ENCODE measurements at regions not wholly inside any gene's neighbourhood (a gene's known extent, or its start where the extent isn't known, plus 50 kb on each side); places are given as distances from the start of the nearest gene placed in this dataset.
"Not testable (repeated sequence)": the region's sequence is repeated elsewhere in the genome, so short reads cannot be mapped to it uniquely, and the experiment has no call there.

DNA sequence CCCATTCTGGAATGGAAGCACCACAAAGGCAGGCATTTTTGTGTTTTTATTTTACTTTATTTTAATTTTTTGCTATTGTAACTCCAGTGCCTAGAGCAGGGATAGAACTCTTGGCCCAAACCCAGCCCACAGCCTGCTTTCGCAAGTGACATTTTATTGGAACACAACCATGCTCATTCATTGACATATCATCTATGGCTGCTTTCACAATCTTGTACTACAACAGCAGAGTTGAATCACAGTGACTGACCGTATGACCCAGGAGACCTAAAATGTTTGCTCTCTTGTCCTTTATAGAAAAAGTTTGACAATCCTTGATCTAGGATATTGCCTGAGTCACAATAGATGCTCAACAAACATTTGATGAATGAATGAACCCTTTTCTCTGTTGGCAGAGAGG, 83.9 kb upstream of the ATP1A1 start:
- H3K27ac ChIP-seq = peak overlapping the region in 2 of 21 experiments; percentile 18 to 21

DNA sequence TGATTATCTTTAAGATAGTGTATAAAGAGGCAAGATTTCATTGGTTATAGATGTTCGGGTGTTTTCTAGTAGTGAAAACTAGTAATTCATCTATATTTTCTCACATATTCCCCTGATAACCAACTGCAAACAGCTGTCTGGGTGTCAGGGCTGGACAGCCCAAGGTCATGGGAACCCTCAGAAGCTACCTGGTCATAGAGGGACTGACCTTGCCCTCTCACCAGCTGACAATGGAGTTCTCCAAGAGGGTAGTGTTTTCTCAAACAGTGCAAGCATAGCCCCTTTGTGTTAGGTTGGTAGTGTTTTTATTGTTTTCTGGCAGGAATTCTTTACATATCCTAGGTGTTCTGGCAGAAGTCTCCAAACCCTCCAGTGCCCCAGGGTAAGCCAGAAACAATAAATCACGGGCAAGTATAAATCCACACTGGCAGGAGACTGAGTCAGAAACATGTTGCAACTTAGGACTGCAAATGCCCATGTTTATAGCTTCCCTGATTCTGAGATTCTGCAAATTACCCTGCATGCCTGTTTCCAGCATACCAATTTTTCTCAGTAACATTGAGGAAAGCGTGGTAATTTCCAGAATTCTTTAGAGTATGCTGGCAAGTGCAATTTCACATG, 82.8 kb upstream of the ATP1A1 start:
- Histone ChIP-seq H3K27ac (peak overlapping the region in 4 of 21 experiments; percentile 18 to 59 (median 39)), H3K4me3 (no peak overlapping the region)

More for the DNA sequence above, 83.9 kb upstream of the ATP1A1 start:
- no peak overlapping the region for H3K4me3 ChIP-seq

DNA sequence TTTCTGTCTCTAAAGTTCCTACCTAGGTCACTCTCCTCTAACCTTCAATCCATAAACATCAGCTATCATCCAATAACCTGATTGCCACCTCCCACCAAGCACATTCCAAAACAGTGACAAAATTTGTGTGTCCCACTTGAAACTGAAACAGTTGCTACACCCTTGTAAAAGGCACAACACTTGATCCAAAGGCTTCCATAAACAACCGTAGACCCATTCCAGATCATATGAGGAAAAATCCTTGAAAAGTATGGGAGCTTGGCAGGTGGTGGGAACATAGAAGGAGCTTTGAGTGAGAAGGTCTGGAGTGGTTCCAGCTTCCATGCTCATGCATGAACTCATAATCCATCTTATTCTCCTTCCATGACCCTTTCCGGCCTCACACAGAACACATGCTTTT, 82.0 kb upstream of the ATP1A1 start:
- peak overlapping the region in 1 of 21 experiments; percentile 59 for H3K27ac ChIP-seq
- H3K4me3 ChIP-seq = no peak overlapping the region

DNA sequence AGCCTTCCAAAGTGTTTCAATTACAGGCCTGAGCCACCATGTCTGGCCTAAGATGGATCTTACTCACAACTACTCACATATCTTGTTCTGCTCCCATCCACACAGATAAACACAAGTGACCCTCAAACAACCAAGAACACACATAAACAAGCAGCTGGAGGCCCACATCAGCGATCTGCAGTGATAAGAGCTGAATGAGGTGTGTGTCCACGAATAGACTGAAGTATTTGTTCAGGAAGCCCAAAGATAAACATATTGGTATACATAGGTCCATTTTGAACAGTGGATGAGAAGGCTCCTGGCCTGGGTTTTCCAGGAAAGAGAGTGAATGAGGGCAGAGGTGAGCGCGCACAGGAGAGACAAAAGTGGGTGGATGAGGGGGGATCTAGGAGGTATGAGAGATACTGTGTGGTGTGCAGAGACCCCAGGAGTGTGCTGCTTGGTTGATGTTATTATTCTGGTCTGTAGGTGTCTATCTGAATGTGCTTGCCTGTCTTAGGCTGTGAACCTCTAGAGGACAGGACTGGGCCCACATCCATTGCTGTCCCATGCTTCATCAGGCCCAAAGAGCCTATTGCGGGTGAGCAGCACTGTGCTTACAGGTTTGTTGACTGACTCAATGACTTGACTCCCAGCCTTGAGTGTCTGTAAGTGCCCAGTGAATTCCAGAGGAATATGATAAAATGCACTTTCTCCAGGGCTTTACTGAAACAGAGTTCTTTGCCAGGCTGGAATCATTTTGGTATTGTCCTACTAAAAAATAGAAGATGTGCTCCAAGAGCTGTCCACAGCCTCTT, 79.9 kb upstream of the ATP1A1 start:
- Histone ChIP-seq H3K4me3 (no peak overlapping the region), H3K27ac (no peak overlapping the region)

DNA sequence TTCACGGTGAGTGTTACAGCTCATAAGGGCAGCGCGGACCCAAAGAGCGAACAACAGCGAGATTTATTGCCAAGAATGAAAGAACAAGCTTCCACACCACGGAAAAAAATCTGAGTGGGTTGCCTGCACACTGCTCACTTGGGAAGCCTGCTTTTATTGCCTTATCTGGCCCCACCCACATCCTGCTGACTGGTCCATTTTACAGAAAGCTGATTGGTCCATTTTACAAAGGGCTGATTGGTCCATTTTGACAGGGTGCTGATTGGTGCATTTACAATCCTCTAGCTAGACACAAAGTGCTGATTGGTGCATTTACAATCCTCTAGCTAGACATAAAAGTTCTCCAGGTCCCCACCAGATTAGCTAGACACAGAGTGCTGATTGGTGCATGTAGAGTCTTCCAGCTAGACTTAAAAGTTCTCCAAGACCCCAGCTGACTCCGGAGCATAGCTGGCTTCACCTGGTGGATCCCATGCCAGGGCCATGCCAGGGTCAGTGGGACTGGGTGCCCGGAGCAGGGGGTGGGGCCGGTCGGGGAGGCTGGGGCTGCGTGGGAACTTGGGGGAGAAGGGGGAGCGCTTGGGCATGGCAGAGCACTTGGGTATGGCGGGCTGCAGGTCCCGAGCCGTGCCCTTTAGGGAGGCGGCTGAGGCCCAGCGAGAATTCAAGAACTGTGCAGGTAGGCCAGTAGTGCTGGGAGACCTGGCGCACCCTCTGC, 75.4 kb upstream of the ATP1A1 start:
- H3K4me3 ChIP-seq = no peak overlapping the region
- H3K27ac ChIP-seq = no peak overlapping the region

DNA sequence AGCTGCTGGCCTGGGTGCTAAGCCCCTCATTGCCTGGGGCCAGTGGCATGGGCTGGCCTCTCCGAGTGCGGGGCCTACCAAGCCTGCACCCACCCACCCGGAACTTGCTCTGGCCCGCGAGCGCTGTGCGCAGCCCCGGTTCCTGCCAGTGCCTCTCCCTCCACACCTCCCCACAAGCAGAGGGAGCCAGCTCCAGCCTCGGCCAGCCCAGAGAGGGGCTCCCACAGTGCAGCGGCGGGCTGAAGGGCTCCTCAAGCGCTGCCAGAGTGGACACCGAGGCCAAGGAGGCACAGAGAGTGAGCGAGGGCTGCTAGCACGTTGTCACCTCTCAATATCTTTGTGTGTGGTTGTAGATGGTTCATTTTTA, 74.8 kb upstream of the ATP1A1 start:
- H3K27ac ChIP-seq = not testable (repeated sequence)

DNA sequence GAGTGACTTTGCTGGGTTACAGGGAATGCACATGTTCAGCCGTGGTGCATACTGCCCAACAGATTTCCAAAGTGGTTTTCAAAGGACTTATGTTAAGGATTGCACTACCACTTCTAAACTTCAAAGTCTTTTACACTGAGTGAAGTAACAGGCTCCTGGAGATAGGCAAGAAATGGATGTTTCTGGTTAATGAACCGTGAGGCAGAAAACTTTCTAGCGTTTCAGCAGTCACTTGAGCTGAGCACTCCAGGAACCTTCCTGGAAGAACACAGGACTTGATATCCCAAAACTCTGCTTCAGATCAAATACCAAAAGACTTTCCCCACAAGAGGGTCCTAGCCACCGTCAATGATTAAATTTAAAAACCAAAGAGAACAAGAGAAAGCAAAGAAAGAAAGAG, 74.3 kb upstream of the ATP1A1 start:
- H3K4me3 ChIP-seq = no peak overlapping the region
- no peak overlapping the region for H3K27ac ChIP-seq

More for the DNA sequence above, 74.8 kb upstream of the ATP1A1 start:
- H3K4me3 ChIP-seq = not testable (repeated sequence)

DNA sequence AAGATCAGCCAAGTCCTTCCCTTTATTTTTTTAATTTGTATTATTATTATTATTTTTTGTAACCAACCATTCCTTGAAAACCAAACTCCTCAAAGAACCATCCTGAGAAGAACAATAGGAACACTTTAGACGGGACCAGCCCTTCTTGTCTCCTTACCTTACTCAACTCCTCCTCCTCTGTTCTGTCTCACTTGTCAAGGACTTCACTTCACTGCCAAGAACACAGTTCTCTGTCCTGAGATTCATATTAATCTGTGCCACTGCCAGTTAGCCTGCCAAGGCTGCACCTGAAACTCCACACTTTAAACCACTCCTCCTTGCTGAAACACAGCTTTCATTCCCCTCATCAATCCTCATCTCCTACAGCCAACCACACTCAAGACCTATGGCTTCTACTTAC, 73.8 kb upstream of the ATP1A1 start:
- no peak overlapping the region for H3K4me3 ChIP-seq

DNA sequence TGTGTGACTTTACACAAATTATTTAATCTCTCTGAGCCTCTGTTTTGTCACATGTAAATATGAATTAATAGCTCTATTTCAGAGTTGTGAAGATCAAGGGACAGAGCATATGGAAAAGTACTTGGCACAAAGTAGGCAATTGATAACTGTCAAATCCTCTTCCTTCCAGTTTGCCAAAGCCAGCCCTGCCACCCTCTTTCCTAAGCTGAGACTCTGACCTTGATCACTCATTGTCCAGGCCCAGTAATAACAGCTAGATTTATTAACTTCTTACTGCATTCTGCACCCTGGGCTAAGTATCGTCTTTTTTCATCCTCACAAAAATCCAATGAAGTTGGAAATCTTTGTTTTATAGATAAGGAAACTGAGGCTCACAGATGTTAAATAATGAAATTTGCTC, 70.8 kb upstream of the ATP1A1 start:
- H3K27ac ChIP-seq = no peak overlapping the region
- H3K4me3 ChIP-seq = no peak overlapping the region

More for the DNA sequence above, 73.8 kb upstream of the ATP1A1 start:
- H3K27ac ChIP-seq = no peak overlapping the region

DNA sequence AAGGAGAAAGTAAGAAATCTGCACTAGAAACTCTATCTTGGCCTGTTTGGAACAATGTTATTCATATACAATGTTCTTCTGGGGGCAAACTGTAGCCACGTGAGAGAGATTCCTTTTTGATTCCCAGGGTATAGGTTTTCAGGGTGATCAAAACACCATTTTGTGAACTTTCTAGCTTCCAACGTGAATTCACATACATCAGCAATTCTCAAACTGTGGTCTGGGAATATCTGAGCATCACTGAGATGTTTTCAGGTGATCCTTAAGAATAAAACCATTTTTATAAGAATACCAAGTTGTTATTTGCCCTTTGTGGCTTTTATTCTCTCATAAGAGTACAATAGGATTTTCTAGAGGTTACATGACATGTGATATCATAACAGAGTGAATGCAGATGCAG, 66.9 kb upstream of the ATP1A1 start:
- Histone ChIP-seq H3K4me3 (no peak overlapping the region), H3K27ac (no peak overlapping the region)

DNA sequence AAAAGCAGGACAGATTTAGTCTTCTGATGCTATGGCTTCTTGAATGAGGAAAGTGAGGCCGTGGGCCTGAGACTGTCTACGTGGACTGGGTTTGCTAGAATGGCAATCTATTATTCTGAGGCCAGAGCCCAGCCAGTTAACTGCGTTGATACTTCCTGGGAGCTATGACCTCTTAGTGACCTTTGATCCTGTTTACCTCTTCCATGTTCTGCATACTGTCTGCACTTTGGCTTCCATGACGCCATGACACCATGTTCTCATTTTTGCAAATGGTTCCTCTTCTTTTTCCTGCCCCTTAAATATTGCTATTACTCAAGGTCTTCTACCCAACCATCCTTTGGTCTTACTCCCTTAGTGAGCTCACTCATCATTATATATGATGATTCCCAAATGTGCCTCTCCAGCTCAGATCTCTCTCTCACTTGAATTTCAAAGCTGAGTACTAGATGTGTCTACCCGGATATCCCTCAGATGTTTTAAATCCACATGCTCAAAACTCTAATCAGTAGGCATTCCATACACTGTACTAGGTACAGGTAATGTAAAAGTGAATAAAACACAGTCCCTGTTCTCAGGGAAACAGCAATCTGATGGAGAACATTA, 66.1 kb upstream of the ATP1A1 start:
- no peak overlapping the region for H3K27ac ChIP-seq

DNA sequence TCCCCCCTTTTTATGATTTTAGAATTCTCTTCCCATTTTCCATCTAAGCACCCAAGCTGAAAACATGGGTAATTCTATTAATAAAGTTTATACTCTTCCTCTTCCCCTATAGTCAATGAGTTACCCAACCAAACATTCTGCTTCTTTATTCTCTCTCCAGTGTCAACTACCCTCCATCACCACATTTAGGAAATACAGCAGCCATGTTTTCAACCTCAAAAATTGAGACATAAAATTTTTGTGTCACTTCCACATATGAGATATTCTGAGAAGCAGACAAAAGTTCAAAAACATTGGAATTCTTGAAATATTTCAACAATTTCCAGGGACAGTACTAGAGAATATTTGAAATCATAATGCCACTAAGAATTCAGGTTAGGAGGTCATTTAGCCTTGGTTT, 64.8 kb upstream of the ATP1A1 start:
- no peak overlapping the region for H3K27ac ChIP-seq

More for the DNA sequence above, 66.1 kb upstream of the ATP1A1 start:
- no peak overlapping the region for H3K4me3 ChIP-seq

DNA sequence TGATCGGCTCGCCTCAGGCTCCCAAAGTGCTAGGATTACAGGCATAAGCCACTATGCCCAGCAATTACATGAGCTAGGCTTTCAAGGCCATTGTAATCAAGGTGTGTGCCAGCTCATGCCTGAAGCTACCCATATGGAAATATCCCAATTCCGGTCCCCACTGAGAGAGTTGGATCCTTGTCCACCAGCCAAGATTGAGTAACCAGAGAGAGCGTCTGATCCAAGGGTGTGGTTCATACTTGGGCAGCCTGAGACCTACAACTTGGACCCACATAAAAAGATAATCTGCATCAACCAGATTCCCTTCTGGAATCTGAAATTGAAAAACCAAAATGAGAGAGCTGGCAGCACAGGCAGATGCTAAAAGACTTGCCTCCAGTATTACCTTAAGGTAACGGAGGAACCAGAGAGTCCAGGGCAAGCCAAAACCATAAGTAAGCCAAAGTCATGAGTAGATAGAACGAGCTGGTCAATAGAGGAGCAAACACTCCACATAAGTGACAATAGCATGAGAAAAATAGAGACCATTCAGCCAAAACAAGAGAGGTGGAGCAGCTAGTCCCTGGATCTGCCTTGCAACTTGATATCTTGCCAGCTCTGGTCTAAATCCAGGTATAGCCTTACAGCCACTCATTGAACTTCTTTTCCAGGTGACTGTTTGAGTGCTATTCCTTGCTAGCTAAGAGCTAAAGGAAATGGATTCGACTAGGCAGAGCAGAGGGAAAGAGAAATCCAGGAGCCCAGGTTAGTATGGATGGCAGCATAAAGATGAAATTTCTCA, 63.8 kb upstream of the ATP1A1 start:
- Histone ChIP-seq H3K4me3 (no peak overlapping the region), H3K27ac (no peak overlapping the region)

More for the DNA sequence above, 64.8 kb upstream of the ATP1A1 start:
- no peak overlapping the region for H3K4me3 ChIP-seq

DNA sequence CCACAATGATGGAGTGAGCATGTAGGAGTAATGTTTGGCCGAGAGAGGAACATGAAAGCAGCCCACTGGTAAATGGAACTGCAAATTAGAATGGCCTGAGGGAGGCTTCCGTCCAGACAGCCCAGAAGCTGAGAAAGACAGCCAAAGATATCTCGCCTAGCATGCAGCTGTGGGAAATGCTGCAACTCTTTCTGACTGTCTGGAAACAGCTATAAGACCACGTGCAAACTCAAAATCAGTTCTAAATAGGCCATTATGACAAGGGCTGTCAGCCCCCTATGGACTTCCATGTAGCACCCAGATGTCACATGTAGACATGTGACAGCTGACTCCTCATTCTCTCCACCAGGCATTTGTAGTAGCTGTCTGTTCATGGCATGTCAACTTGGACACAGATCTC, 62.9 kb upstream of the ATP1A1 start:
- Histone ChIP-seq H3K4me3 (no peak overlapping the region), H3K27ac (peak overlapping the region in 1 of 21 experiments; percentile 17)

DNA sequence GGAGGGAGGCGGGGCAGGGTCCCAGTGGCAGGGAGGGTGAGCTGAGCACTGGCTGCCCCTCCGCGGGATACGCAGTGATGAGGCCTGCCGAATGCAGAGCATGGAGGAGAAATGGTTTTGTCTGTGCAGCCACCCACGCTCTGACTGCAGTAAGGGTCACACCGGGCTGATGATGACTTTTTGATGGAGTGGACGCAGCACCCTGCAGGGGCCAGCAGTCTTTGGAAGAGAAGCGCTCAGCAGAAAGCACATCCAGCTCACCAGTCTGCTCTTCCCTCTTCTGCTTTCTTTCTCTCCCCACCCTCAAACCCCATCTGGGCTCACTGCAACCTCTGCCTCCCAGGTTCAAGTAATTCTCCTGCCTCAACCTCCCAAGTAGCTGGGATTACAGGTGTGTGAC, 61.9 kb upstream of the ATP1A1 start:
- peak overlapping the region in 3 of 21 experiments; percentile 35 to 58 (median 45) for H3K27ac ChIP-seq

DNA sequence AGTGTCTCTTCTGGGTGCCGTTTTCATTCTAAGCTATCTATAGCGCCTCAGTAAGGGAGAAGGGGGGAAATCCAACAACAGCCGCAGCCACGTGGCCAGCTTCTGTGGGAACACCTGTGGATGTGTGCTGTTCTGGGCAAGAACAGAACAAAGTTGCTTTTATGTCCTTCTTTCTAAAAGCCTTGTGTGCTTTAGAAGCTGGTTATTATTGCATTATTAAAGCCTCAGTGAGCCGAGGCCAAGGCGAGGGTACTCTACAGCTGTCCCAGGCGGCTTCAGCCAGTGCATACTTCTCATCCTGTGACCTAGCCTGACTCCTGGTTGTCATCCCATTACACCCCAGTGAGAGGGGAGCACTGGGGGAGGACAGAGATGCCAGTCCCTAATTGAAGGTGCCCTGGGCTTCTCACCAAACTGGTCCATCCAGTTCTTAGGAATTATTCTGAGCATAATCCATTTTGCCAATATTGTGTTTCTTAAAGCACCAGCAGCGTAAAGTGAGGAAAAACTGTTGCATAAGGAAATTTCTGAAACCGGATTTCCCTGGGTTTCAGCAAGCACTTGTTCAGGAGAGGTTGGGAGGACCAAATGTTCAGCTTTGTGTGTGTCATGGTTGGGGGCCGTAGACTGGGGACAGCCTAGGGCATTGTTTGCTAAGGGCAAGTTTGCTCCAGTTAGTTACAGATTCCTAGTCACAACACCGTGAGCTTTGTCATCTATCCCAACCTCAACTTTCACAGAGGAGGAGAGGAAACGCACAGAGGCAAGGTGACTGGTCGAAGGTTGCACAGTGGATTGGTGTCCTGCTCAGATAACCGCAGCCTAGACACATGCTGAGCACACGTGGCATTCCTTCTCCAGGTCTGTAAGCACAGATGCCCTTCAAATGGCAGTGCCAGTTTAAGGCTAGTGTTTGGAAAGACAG, 61.0 kb upstream of the ATP1A1 start:
- H3K4me3 ChIP-seq = no peak overlapping the region
- H3K27ac ChIP-seq = peak overlapping the region in 5 of 21 experiments; percentile 28 to 58 (median 45)

More for the DNA sequence above, 61.9 kb upstream of the ATP1A1 start:
- no peak overlapping the region for H3K4me3 ChIP-seq

DNA sequence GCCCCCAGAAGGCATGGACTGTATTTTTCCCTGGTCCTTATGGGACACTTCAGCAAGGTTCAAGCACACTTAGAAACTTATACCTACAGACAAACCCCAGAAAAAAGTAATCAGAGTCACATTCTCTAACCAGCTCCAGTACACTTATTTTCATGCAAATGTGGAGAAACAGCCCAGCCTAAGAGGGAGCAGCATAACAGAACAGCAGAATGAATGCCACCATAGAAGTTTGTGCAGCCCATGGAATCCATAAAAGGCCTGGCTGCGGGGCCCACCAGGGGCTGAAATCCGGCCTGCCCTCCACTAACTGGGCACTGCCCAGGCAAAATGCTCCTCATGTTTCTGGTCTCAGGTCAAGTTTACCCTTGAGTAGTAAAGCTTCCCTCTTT, 60.4 kb upstream of the ATP1A1 start:
- no peak overlapping the region for H3K4me3 ChIP-seq
- H3K27ac ChIP-seq = peak overlapping the region in 3 of 21 experiments; percentile 15 to 43 (median 28)

DNA sequence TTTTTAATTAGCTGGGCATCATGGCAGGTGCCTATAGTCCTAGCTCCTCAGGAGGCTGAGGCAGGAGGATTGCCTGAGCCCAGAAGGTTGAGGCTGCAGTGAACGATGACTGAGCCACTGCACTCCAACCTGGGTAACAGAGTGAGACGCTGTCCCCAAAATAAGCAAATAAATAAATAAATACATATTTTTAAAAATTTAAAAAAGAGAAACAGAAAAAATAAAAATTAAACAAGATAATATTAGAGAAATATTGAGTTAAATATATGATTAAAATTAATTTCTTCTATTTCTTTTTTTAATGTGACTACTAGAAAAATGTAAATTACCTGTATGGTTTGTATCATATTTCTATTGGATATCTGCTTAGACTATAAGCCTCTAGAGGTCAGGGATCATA, 59.3 kb upstream of the ATP1A1 start:
- no peak overlapping the region for H3K4me3 ChIP-seq

More for the DNA sequence above, 59.3 kb upstream of the ATP1A1 start:
- no peak overlapping the region for H3K27ac ChIP-seq
